Sigmoid colon (tissue), 6 donors: ENCODE measurements at regions not wholly inside any gene's neighbourhood (a gene's known extent, or its start where the extent isn't known, plus 50 kb on each side); places are given as distances from the start of the nearest gene placed in this dataset.

Source experiments
- DNase-seq: peaks from one replicate; pipeline ENCODE4 v3.0.0-alpha.2; 2019
- H3K27ac ChIP-seq, 4 donors: fragments of 200-600 bp; sonication (generic); one replicate each; pipeline ENCODE4 v1.5.1; 2016 to 2019; ENCODE audit warnings: mild to moderate bottlenecking in 1 of 4
- H3K27me3 ChIP-seq, 3 donors: fragments of 200-600 bp; sonication (generic); one replicate each; pipeline ENCODE4 v1.5.1; 2019; ENCODE audit warnings: mild to moderate bottlenecking in 1 of 3
- H3K36me3 ChIP-seq, 4 donors: fragments of 200-600 bp; sonication (generic); one replicate each; pipeline ENCODE4 v1.5.1; 2016 to 2019
- H3K4me1 ChIP-seq, 4 donors: fragments of 200-600 bp; sonication (generic); one replicate each; pipeline ENCODE4 v1.5.1; 2017 to 2019
- H3K4me3 ChIP-seq, 4 donors: fragments of 200-600 bp; sonication (generic); one replicate each; pipeline ENCODE4 v1.5.1; 2017 to 2019; ENCODE audit warnings: mild to moderate bottlenecking in 2 of 4, moderate library complexity in 1 of 4
- H3K9me3 ChIP-seq, 4 donors: fragments of 200-600 bp in 3 of 4; sonication (generic) in 3 of 4; one replicate each; pipeline versions ENCODE4 v1.5.1 to v1.6.1; 2013 to 2019
- EP300 ChIP-seq, 4 donors: sonication (generic); formaldehyde crosslinking; IDR thresholded peaks; one replicate each; pipeline ENCODE4 v1.6.1; 2017; ENCODE audit warnings: antibody characterized with exemption in 4 of 4
- POLR2A ChIP-seq, 2 donors: fragments of 450-650 bp; IDR thresholded peaks; one replicate each; pipeline ENCODE4 v1.6.1; 2016; ENCODE audit warnings: antibody characterized with exemption in 2 of 2, mild to moderate bottlenecking in 2 of 2, moderate library complexity in 2 of 2
- POLR2AphosphoS5 ChIP-seq, 4 donors: sonication (generic); formaldehyde crosslinking; IDR thresholded peaks; one replicate each; pipeline ENCODE4 v1.6.1; 2017; ENCODE audit warnings: antibody characterized with exemption in 4 of 4
- WGBS, 2 donors: extraction: QIAGEN DNeasy Blood & Tissue Kit; methylation state at CpG; one replicate each; pipeline ENCODE4 v1.1.7; 2013; 5-methylcytosine and 5-hydroxymethylcytosine counted together
- intact Hi-C: fragments of 100-400 bp; cut with DNase I; formaldehyde crosslinking; loops from one replicate; pipeline ENCODE4 v1.15.1; 2023
- TF ChIP-seq, protein P1 (sequence below), 4 experiments: fragments of 450-650 bp in 3 of 4; fragments of 200-600 bp in 1 of 4; IDR thresholded peaks; one replicate each; pipeline ENCODE4 v1.5.1; 2016 to 2019; ENCODE audit warnings: antibody characterized with exemption in 4 of 4, mild to moderate bottlenecking in 3 of 4, moderate library complexity in 2 of 4
- donor health status: healthy with polysubstance abuse.
- donor health status: healthy.

DNA sequence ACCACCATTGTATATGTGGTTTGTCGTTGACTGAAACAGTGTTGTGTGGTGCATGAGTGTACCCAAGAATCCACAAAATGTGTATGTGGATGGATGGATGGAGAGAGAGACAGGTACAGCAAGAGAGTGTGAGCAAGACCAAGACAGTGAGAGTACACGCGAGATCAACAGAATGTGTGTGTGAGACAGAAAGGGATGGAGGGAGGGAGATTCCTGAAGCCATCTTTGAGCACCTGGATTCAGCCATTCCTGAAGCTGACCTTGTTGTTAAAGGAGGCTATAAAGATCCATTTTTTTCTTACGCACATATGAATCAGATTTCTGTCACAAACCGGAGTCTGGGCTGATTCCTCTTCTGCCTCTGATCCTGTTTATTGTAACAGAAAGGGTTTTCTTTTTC, 64.1 kb downstream of the TFAP2C start:
- WGBS, 2 donors = 93 to 95% methylated on average over 5 of the region's 5 CpGs
- intact Hi-C loops = no loop called here
- TF ChIP-seq, protein P1, sequence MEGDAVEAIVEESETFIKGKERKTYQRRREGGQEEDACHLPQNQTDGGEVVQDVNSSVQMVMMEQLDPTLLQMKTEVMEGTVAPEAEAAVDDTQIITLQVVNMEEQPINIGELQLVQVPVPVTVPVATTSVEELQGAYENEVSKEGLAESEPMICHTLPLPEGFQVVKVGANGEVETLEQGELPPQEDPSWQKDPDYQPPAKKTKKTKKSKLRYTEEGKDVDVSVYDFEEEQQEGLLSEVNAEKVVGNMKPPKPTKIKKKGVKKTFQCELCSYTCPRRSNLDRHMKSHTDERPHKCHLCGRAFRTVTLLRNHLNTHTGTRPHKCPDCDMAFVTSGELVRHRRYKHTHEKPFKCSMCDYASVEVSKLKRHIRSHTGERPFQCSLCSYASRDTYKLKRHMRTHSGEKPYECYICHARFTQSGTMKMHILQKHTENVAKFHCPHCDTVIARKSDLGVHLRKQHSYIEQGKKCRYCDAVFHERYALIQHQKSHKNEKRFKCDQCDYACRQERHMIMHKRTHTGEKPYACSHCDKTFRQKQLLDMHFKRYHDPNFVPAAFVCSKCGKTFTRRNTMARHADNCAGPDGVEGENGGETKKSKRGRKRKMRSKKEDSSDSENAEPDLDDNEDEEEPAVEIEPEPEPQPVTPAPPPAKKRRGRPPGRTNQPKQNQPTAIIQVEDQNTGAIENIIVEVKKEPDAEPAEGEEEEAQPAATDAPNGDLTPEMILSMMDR (IDR thresholded peaks at IDR 0.05) = no peak
- TF ChIP-seq POLR2A (IDR thresholded peaks at IDR 0.05) (no peak), EP300 (IDR thresholded peaks at IDR 0.05) (no peak), POLR2AphosphoS5 (IDR thresholded peaks at IDR 0.05) (no peak)
- H3K9me3 ChIP-seq = no peaks in the 10 kb centered on the region
- no peak overlapping the region for H3K4me3 ChIP-seq
- H3K27ac ChIP-seq = no peak overlapping the region
- no peaks in the 10 kb centered on the region for H3K4me1 ChIP-seq
- no peak for DNase-seq
- no peaks in the 10 kb centered on the region for H3K36me3 ChIP-seq
- no peaks in the 10 kb centered on the region for H3K27me3 ChIP-seq

DNA sequence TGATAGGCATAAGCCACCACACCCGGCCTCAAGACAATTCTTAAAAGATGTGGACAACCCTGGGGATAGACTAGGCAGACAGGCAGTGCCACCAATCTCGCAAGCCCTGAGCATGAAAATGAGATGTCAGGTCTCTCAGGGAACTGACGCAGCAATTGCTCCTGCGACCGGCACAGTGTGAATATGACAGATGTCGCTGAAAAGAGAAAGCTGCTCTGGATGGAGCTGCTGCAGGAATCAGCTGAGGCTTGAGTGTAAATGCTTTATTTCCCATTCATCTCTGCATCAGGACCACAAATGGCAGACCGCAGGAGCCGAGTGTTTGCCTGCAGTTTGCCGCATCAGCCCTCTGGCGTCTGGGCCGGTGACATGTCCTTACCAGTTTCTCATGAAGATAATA, 68.4 kb downstream of the TFAP2C start:
- intact Hi-C loops = no loop called here
- Histone ChIP-seq H3K4me3 (no peak overlapping the region), H3K27ac (no peak overlapping the region), H3K36me3 (no peaks in the 10 kb centered on the region), H3K9me3 (no peaks in the 10 kb centered on the region), H3K4me1 (no peaks in the 10 kb centered on the region), H3K27me3 (no peaks in the 10 kb centered on the region)
- TF ChIP-seq POLR2AphosphoS5 (IDR thresholded peaks at IDR 0.05) (no peak), POLR2A (IDR thresholded peaks at IDR 0.05) (no peak), EP300 (IDR thresholded peaks at IDR 0.05) (no peak)
- TF ChIP-seq, protein P1 (IDR thresholded peaks at IDR 0.05) = no peak
- WGBS, 2 donors = 88 to 89% methylated on average over 11 of the region's 11 CpGs
- DNase-seq = no peak

DNA sequence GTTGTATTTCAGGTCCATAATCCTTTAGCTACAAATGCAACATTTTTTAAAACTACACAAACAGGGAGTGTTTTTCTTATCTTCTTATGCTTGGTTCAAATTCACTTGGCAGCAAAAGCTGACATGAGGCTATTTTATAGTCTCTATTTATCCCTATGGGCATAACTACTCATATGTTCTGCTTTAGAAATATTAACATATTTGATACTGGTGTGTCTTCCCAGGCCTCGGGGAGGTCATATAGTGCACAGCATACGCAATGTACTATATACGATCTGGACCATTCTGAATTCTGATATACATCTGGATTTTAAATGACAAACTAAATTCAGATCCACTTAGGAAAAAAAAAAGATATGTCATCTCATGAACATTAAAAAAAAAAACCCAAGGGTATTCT, 69.2 kb downstream of the TFAP2C start:
- Histone ChIP-seq H3K27me3 (no peaks in the 10 kb centered on the region), H3K4me1 (no peaks in the 10 kb centered on the region), H3K36me3 (no peaks in the 10 kb centered on the region), H3K4me3 (no peak overlapping the region), H3K27ac (no peak overlapping the region), H3K9me3 (no peaks in the 10 kb centered on the region)
- DNase-seq = no peak
- WGBS, 2 donors = 82 to 87% methylated on average over 3 of the region's 3 CpGs
- intact Hi-C loops = no loop called here
- TF ChIP-seq POLR2AphosphoS5 (IDR thresholded peaks at IDR 0.05) (no peak), EP300 (IDR thresholded peaks at IDR 0.05) (no peak), POLR2A (IDR thresholded peaks at IDR 0.05) (no peak)
- TF ChIP-seq, protein P1 (IDR thresholded peaks at IDR 0.05) = no peak

DNA sequence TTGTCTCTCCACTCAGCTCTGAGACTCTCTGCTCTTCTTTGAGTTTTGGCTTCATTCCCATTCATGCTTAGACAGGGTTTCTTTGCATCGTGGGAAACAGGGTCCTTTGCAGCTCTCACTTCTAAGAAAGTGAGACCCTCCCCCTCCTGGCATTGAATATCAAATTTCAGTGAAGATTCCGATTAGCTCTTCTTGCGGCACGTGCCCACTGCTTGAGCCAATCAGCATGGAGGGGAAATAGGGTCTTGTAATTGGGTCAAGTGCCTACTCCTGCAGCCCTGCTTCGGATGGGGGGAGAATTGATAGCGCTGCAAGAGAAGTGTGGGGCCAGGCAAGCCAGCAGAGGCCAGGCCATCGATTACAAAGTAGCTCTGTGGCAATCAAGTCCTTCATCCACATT, 69.6 kb downstream of the TFAP2C start:
- Histone ChIP-seq H3K27me3 (no peaks in the 10 kb centered on the region), H3K27ac (no peak overlapping the region), H3K36me3 (no peaks in the 10 kb centered on the region), H3K4me3 (no peak overlapping the region), H3K4me1 (no peaks in the 10 kb centered on the region), H3K9me3 (no peaks in the 10 kb centered on the region)
- intact Hi-C loops = no loop called here
- DNase-seq = no peak
- TF ChIP-seq EP300 (IDR thresholded peaks at IDR 0.05) (no peak), POLR2A (IDR thresholded peaks at IDR 0.05) (no peak), POLR2AphosphoS5 (IDR thresholded peaks at IDR 0.05) (no peak)
- TF ChIP-seq, protein P1 (IDR thresholded peaks at IDR 0.05) = no peak
- 51 to 58% methylated on average over 7 of the region's 7 CpGs for WGBS, 2 donors
